HCT116 (cell line): ENCODE measurements at regions not wholly inside any gene's neighbourhood (a gene's known extent, or its start where the extent isn't known, plus 50 kb on each side); places are given as distances from the start of the nearest gene placed in this dataset.

Experiments
- ATAC-seq: fragments of 200-7000 bp; cut with Tn5 transposase; 2 replicates; pipeline ENCODE4 v1.9.1; 2020; ENCODE audit warnings: mild to moderate bottlenecking, moderate library complexity
- BruUV-seq: library from RNA; stranded (reverse); fragments of 400-500 nt; replicated peaks from 2 replicates; lab custom pipeline; 2021; lab: Mats Ljungman, UMichigan
- CTCF ChIA-PET: fragments of 300-600 bp; sonication (Branson Sonifier 250); formaldehyde crosslinking; loops from one replicate; lab custom pipeline; 2021; ENCODE audit warnings: antibody characterized with exemption; lab: Charles Lee
- POLR2A ChIA-PET: fragments of 300-600, 350-600 bp; sonication (Branson Sonifier 250); formaldehyde crosslinking; loops from one replicate; lab custom pipeline; 2021; ENCODE audit warnings: antibody characterized with exemption; lab: Charles Lee
- RAD21 ChIA-PET, 2 experiments: fragments of 300-600 bp; sonication (Branson Sonifier 250); formaldehyde crosslinking; loops; one replicate each; lab custom pipeline; 2023; ENCODE audit warnings: low total read pairs in 2 of 2; ENCODE audit not compliant: uncharacterized antibody in 2 of 2, unreplicated experiment in 2 of 2, low non-redundant PET in 1 of 2; lab: Charles Lee
- DNase-seq: peaks from one replicate; pipeline ENCODE4 v3.0.0-alpha.2; 2010; ENCODE audit warnings: low read depth, low spot score
- H2AFZ ChIP-seq: fragments of 200-600 bp; shearing (Covaris generic), sonication (generic); 2 replicates; pipeline ENCODE4 v1.6.1; 2017; ENCODE audit warnings: low read depth, mixed run types, mixed read lengths, antibody characterized with exemption, low read length; ENCODE audit not compliant: poor library complexity, severe bottlenecking
- H3K27ac ChIP-seq: 2 replicates; pipeline ENCODE4 v1.5.1; 2012; ENCODE audit warnings: low read depth, low read length
- H3K27me3 ChIP-seq: fragments of 200-600 bp; sonication (generic); 2 replicates; pipeline ENCODE4 v1.6.1; 2016; ENCODE audit warnings: mixed run types, low read length, mixed read lengths; ENCODE audit not compliant: insufficient read depth
- H3K36me3 ChIP-seq, 2 experiments: fragments of 200-500 bp in 1 of 2; fragments of 200-600 bp in 1 of 2; sonication (Bioruptor generic) in 1 of 2; sonication (generic) in 1 of 2; 2 replicates each; pipeline versions ENCODE4 v1.5.1 to v1.6.1; 2014 to 2016; ENCODE audit warnings: low read length in 2 of 2, inconsistent platforms in 1 of 2, mixed read lengths in 1 of 2, mixed run types in 1 of 2; ENCODE audit not compliant: insufficient read depth in 2 of 2, control insufficient read depth in 1 of 2
- H3K4me1 ChIP-seq, 2 experiments: fragments of 200-600 bp in 1 of 2; sonication (generic) in 1 of 2; 2 replicates each; pipeline versions ENCODE4 v1.5.1 to v1.6.1; 2012 to 2017; ENCODE audit warnings: low read length in 2 of 2, inconsistent platforms in 1 of 2, mild to moderate bottlenecking in 1 of 2, mixed read lengths in 1 of 2, mixed run types in 1 of 2, moderate library complexity in 1 of 2; ENCODE audit not compliant: insufficient read depth in 2 of 2, control insufficient read depth in 1 of 2
- H3K4me2 ChIP-seq: fragments of 200-600 bp; sonication (generic); 2 replicates; pipeline ENCODE4 v1.6.1; 2017; ENCODE audit warnings: mixed run types, low read length, mixed read lengths
- H3K4me3 ChIP-seq, 2 experiments: fragments of 200-600 bp in 1 of 2; sonication (generic) in 1 of 2; replicated peaks in 1 of 2; 2 replicates each; pipeline ENCODE4 v1.5.1; 2011 to 2016; ENCODE audit warnings: low read length in 2 of 2, control low read depth in 1 of 2, low read depth in 1 of 2, mild to moderate bottlenecking in 1 of 2, mixed read lengths in 1 of 2, mixed run types in 1 of 2
- H3K79me2 ChIP-seq: fragments of 200-600 bp; sonication (generic); 2 replicates; pipeline ENCODE4 v1.6.1; 2017; ENCODE audit warnings: mild to moderate bottlenecking, mixed run types, low read length, moderate library complexity, mixed read lengths; ENCODE audit not compliant: insufficient read depth
- H3K9ac ChIP-seq: fragments of 200-600 bp; sonication (generic); 2 replicates; pipeline ENCODE4 v1.6.1; 2016; ENCODE audit warnings: low read length, mixed read lengths
- H3K9me2 ChIP-seq: fragments of 200-600 bp; sonication (generic), shearing (Covaris generic); 2 replicates; pipeline ENCODE4 v1.6.1; 2017; ENCODE audit warnings: mixed run types, mild to moderate bottlenecking, moderate library complexity; ENCODE audit not compliant: insufficient read depth
- H3K9me3 ChIP-seq, 2 experiments: fragments of 200-500 bp in 1 of 2; fragments of 200-600 bp in 1 of 2; sonication (Bioruptor generic) in 1 of 2; sonication (generic) in 1 of 2; 2 replicates each; pipeline ENCODE4 v1.6.1; 2014 to 2017; ENCODE audit warnings: low read length in 2 of 2, mixed read lengths in 2 of 2, inconsistent platforms in 1 of 2, low read depth in 1 of 2, mild to moderate bottlenecking in 1 of 2, mixed run types in 1 of 2, moderate library complexity in 1 of 2; ENCODE audit not compliant: control insufficient read depth in 1 of 2, insufficient read depth in 1 of 2
- H4K20me1 ChIP-seq: fragments of 200-600 bp; sonication (generic), shearing (Covaris generic); 2 replicates; pipeline ENCODE4 v1.6.1; 2017; ENCODE audit warnings: mixed run types, mild to moderate bottlenecking, moderate library complexity; ENCODE audit not compliant: insufficient read depth
- ATF3 ChIP-seq: IDR thresholded peaks from 2 replicates; pipeline ENCODE4 v1.6.1; 2012
- CEBPB ChIP-seq: IDR thresholded peaks from 2 replicates; pipeline ENCODE4 v1.6.1; 2012; ENCODE audit warnings: low read depth
- EGR1 ChIP-seq: IDR thresholded peaks from 2 replicates; pipeline ENCODE4 v1.6.1; 2012; ENCODE audit warnings: low read depth
- ELF1 ChIP-seq: IDR thresholded peaks from 2 replicates; pipeline ENCODE4 v1.6.1; 2012; ENCODE audit warnings: low read depth, borderline replicate concordance
- EZH2 ChIP-seq: fragments of 200-600 bp; sonication (generic); IDR thresholded peaks from 2 replicates; pipeline ENCODE4 v1.6.1; 2017; ENCODE audit warnings: antibody characterized with exemption, mixed run types
- EZH2phosphoT487 ChIP-seq: fragments of 200-600 bp; IDR thresholded peaks from 2 replicates; pipeline ENCODE4 v1.6.1; 2018; ENCODE audit warnings: antibody characterized with exemption, borderline replicate concordance
- FOSL1 ChIP-seq: IDR thresholded peaks from 2 replicates; pipeline ENCODE4 v1.6.1; 2012; ENCODE audit warnings: low read depth
- JUND ChIP-seq: IDR thresholded peaks from 2 replicates; pipeline ENCODE4 v1.6.1; 2012
- POLR2A ChIP-seq: IDR thresholded peaks from 2 replicates; pipeline ENCODE4 v1.7.0; 2011; ENCODE audit warnings: borderline replicate concordance; ENCODE audit not compliant: insufficient read depth, insufficient read length; ENCODE audit errors: extremely low read depth
- POLR2AphosphoS5 ChIP-seq: IDR thresholded peaks from 2 replicates; pipeline ENCODE4 v1.6.1; 2011; ENCODE audit warnings: mild to moderate bottlenecking, low read depth, low read length, moderate library complexity
- SRF ChIP-seq: IDR thresholded peaks from 2 replicates; pipeline ENCODE4 v1.6.1; 2012; ENCODE audit warnings: low read depth
- TCF7L2 ChIP-seq: IDR thresholded peaks from 2 replicates; pipeline ENCODE4 v1.7.0; 2011; ENCODE audit warnings: borderline replicate concordance, inconsistent platforms; ENCODE audit not compliant: insufficient read depth, insufficient read length; ENCODE audit errors: extremely low read depth
- YY1 ChIP-seq: IDR thresholded peaks from 2 replicates; pipeline ENCODE4 v1.6.1; 2011; ENCODE audit warnings: low read length, low read depth, moderate library complexity, mild to moderate bottlenecking; ENCODE audit not compliant: insufficient replicate concordance; ENCODE audit errors: extremely low read depth
- ZBTB33 ChIP-seq: IDR thresholded peaks from 2 replicates; pipeline ENCODE4 v1.6.1; 2011; ENCODE audit warnings: mild to moderate bottlenecking, low read length, moderate library complexity; ENCODE audit not compliant: insufficient replicate concordance; ENCODE audit errors: extremely low read depth
- ZNF274 ChIP-seq: fragments of 200-500 bp; sonication (Bioruptor generic); IDR thresholded peaks from 2 replicates; pipeline ENCODE4 v1.6.1; 2014; ENCODE audit warnings: mild to moderate bottlenecking, low read depth, low read length, inconsistent platforms
- intact Hi-C: fragments of 100-400 bp; cut with micrococcal nuclease; formaldehyde crosslinking; loops from 2 replicates; pipeline ENCODE4 v1.10.0; 2022
- TF ChIP-seq, protein P1 (sequence below), 3 experiments: fragments of 200-600 bp in 1 of 3; sonication (generic) in 1 of 3; IDR thresholded peaks in 2 of 3; conservative IDR thresholded peaks in 1 of 3; 2 replicates each; pipeline ENCODE4 v1.5.1; 2012 to 2017; ENCODE audit warnings: low read depth in 2 of 3, low read length in 2 of 3, antibody characterized with exemption in 1 of 3, borderline replicate concordance in 1 of 3, control low read depth in 1 of 3, mild to moderate bottlenecking in 1 of 3, mixed read lengths in 1 of 3, mixed run types in 1 of 3, moderate library complexity in 1 of 3; ENCODE audit not compliant: insufficient read depth in 1 of 3
- TF ChIP-seq, protein P2 (sequence below): IDR thresholded peaks from 2 replicates; pipeline ENCODE4 v1.6.1; 2012
- TF ChIP-seq, protein P3 (sequence below): IDR thresholded peaks from 2 replicates; pipeline ENCODE4 v1.6.1; 2012; ENCODE audit warnings: low read depth

DNA sequence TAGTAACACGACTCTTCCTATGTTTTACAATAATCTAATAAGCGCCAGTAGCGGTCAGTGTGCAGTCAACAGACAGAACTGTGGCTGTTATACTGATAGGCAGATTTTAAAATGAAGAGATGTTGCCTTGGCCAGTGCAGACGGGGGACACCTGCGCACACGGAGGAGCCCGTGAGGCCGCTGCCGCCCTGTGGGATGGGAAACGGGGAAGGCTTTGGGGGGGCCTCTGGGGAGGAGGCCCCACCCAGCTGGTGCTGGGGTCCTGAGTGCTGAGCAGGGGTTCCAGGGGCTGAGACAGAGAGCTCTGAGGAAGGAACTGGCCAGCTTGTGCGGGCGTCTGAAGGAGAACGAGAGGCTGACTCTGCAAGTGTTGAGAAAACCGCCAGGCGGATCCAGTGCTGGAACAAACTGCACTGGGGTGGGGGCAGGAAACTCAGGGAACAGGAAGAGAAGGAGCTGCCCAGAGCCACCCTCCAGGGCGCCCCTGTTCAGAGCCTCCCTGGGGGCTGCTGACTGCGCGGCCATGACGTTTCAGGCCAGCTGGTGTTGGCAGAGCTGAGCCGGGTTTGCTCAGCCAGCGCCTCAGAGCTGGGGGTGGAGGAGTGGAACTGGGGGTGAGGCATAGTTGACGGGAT, 426.4 kb downstream of the TCERG1L start:
- Histone ChIP-seq H3K4me3 (no peak overlapping the region), H3K9me2 (no peaks in the 10 kb centered on the region), H3K79me2 (no peaks in the 10 kb centered on the region), H2AFZ (no peak overlapping the region), H3K36me3 (no peaks in the 10 kb centered on the region), H3K9me3 (no peaks in the 10 kb centered on the region), H3K4me2 (no peak overlapping the region), H4K20me1 (no peaks in the 10 kb centered on the region), H3K4me1 (no peaks in the 10 kb centered on the region), H3K9ac (no peak overlapping the region), H3K27me3 (no peaks in the 10 kb centered on the region), H3K27ac (no peak overlapping the region)
- BruUV-seq = no TSS peak
- intact Hi-C loops = no loop called here
- CTCF ChIA-PET = no interaction called here
- POLR2A ChIA-PET = no interaction called here
- TF ChIP-seq ELF1 (no peak), ZNF274 (no peak), POLR2A (no peak), ZBTB33 (no peak), EZH2 (no peak), YY1 (no peak), FOSL1 (no peak), ATF3 (no peak), CEBPB (no peak), POLR2AphosphoS5 (no peak), SRF (no peak), JUND (no peak), EGR1 (no peak), TCF7L2 (no peak), EZH2phosphoT487 (no peak)
- TF ChIP-seq, protein P1, sequence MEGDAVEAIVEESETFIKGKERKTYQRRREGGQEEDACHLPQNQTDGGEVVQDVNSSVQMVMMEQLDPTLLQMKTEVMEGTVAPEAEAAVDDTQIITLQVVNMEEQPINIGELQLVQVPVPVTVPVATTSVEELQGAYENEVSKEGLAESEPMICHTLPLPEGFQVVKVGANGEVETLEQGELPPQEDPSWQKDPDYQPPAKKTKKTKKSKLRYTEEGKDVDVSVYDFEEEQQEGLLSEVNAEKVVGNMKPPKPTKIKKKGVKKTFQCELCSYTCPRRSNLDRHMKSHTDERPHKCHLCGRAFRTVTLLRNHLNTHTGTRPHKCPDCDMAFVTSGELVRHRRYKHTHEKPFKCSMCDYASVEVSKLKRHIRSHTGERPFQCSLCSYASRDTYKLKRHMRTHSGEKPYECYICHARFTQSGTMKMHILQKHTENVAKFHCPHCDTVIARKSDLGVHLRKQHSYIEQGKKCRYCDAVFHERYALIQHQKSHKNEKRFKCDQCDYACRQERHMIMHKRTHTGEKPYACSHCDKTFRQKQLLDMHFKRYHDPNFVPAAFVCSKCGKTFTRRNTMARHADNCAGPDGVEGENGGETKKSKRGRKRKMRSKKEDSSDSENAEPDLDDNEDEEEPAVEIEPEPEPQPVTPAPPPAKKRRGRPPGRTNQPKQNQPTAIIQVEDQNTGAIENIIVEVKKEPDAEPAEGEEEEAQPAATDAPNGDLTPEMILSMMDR (IDR thresholded peaks at IDR 0.05 in 2 of 3, conservative IDR thresholded peaks at IDR 0.05 in 1 of 3; ENCODE audit: borderline replicate concordance in 1 of 3, insufficient read depth in 1 of 3, low read depth in 2 of 3, low read length in 2 of 3) = no peak
- TF ChIP-seq, protein P2, sequence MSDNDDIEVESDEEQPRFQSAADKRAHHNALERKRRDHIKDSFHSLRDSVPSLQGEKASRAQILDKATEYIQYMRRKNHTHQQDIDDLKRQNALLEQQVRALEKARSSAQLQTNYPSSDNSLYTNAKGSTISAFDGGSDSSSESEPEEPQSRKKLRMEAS = no peak
- TF ChIP-seq, protein P3, sequence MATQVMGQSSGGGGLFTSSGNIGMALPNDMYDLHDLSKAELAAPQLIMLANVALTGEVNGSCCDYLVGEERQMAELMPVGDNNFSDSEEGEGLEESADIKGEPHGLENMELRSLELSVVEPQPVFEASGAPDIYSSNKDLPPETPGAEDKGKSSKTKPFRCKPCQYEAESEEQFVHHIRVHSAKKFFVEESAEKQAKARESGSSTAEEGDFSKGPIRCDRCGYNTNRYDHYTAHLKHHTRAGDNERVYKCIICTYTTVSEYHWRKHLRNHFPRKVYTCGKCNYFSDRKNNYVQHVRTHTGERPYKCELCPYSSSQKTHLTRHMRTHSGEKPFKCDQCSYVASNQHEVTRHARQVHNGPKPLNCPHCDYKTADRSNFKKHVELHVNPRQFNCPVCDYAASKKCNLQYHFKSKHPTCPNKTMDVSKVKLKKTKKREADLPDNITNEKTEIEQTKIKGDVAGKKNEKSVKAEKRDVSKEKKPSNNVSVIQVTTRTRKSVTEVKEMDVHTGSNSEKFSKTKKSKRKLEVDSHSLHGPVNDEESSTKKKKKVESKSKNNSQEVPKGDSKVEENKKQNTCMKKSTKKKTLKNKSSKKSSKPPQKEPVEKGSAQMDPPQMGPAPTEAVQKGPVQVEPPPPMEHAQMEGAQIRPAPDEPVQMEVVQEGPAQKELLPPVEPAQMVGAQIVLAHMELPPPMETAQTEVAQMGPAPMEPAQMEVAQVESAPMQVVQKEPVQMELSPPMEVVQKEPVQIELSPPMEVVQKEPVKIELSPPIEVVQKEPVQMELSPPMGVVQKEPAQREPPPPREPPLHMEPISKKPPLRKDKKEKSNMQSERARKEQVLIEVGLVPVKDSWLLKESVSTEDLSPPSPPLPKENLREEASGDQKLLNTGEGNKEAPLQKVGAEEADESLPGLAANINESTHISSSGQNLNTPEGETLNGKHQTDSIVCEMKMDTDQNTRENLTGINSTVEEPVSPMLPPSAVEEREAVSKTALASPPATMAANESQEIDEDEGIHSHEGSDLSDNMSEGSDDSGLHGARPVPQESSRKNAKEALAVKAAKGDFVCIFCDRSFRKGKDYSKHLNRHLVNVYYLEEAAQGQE = no peak
- no peak for ATAC-seq
- DNase-seq = no peak
- RAD21 ChIA-PET = no interaction called here
